AG09309 (cell line): ENCODE measurements at regions not wholly inside any gene's neighbourhood (a gene's known extent, or its start where the extent isn't known, plus 50 kb on each side); places are given as distances from the start of the nearest gene placed in this dataset.
A peak's percentile ranks its signal among the peaks of the same experiment; 100 is the strongest.

ENCODE experiments used
- DNase-seq: peaks from one replicate; pipeline ENCODE4 v3.0.0-alpha.2; 2010; ENCODE audit warnings: low read depth
- H3K4me3 ChIP-seq: 2 replicates; pipeline ENCODE4 v1.5.1; 2011; ENCODE audit warnings: mild to moderate bottlenecking, low read depth, low read length, moderate library complexity; ENCODE audit not compliant: control insufficient read depth
- TF ChIP-seq, protein P1 (sequence below): IDR thresholded peaks from 2 replicates; pipeline ENCODE4 v1.5.1; 2011; ENCODE audit warnings: mild to moderate bottlenecking, low read depth, low read length, inconsistent platforms; ENCODE audit not compliant: insufficient read depth, control insufficient read depth; ENCODE audit errors: missing control alignments

DNA sequence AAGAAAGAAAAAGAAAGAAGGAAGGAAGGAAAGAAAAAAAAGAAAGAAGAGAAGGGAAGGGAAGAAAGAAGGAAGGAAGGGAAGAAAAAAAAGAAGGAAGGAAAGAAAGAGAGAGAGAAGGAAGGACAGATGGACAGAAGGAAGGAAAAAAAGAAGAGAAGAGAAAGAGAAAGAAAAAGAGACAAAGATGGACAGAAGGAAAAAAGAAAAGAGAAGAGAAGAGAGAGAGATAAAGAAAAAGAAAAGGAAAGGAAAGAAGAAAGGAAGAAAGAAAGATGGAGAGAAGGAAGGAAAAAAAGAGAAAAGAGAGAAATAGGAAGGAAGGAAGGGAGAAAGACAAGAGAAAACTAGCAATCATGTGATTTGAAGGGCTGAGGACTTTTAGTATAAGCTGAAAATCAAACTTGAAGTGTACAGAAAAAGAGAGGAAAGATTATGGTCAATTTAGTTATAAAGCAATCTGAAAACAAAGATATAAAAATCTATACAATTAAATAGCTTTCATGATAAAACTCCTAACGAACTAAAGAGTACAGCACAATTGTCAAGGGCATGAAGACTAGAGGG is 115.3 kb downstream of the LTN1 start:
- TF ChIP-seq, protein P1, sequence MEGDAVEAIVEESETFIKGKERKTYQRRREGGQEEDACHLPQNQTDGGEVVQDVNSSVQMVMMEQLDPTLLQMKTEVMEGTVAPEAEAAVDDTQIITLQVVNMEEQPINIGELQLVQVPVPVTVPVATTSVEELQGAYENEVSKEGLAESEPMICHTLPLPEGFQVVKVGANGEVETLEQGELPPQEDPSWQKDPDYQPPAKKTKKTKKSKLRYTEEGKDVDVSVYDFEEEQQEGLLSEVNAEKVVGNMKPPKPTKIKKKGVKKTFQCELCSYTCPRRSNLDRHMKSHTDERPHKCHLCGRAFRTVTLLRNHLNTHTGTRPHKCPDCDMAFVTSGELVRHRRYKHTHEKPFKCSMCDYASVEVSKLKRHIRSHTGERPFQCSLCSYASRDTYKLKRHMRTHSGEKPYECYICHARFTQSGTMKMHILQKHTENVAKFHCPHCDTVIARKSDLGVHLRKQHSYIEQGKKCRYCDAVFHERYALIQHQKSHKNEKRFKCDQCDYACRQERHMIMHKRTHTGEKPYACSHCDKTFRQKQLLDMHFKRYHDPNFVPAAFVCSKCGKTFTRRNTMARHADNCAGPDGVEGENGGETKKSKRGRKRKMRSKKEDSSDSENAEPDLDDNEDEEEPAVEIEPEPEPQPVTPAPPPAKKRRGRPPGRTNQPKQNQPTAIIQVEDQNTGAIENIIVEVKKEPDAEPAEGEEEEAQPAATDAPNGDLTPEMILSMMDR: no peak
- no peak for DNase-seq
- H3K4me3 ChIP-seq: no peak overlapping the region

DNA sequence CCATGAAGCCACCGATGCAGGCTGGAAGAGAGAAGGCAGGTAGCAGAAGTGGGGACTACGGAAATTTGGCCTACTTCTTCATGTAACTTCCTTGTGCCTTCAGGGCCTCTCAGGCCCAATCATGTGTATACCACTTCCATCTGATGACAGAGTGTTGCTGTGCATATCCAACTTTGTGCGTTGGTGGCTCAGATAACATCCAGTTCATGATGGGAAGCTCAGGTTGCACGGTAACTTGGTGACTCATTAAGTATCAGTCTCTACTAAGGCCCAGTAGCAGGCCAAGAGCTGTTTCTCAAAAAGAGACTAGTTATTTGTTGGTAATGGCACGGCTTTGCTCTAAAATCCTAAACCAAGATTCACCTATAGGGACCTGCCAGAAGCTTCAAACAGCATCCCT is 117.6 kb downstream of the LTN1 start:
- TF ChIP-seq, protein P1: no peak
- no peak for DNase-seq
- no peak overlapping the region for H3K4me3 ChIP-seq

DNA sequence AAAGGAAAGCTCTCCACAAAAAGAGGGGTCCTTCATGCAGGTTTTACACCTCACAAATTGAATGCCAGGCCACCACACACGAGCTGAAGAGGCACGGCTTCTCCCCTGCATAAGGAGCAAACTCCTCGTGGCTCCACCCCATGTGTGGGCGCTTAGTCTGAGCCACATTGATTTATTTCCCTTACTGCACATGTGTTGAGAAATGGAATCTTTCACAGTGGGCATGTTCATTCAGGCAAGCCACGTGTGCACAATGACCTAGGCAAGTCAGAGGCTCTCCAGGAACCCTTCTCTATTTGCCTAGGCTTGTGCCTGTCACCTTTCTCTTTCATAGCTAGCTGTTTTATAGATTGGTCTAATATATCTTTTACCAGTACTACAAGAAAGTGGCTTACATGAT is 120.5 kb downstream of the LTN1 start:
- TF ChIP-seq, protein P1: no peak
- DNase-seq: no peak
- H3K4me3 ChIP-seq: no peak overlapping the region

DNA sequence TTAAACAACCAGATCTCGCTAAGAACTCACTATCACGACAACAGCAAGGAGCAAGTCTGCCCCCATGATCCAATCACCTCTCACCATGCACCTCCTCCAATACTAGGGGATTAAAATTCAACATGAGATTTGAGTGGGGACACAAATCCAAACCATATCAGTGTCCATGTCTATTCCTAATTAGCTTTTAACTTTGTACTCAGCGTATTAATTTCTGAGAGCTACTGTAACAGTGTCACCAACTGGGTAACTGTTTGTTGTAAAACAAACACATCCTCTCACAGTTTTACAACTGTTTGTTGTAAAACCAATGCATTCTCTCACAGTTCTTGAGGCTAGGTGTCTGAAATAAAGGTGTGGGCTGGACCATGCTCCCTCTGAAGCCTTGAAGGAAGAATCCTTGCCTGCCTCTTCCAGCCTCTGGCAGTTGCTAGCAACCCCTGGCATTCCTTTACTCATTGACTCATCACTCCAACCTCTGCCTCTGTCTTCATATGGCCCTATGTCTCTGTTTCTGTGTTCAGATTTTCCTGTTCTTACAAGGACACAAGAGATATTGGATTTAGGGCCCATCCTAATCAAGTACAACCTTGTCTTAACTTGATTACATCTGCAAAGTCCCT is 121.2 kb downstream of the LTN1 start:
- no peak overlapping the region for H3K4me3 ChIP-seq
- TF ChIP-seq, protein P1: no peak

DNA sequence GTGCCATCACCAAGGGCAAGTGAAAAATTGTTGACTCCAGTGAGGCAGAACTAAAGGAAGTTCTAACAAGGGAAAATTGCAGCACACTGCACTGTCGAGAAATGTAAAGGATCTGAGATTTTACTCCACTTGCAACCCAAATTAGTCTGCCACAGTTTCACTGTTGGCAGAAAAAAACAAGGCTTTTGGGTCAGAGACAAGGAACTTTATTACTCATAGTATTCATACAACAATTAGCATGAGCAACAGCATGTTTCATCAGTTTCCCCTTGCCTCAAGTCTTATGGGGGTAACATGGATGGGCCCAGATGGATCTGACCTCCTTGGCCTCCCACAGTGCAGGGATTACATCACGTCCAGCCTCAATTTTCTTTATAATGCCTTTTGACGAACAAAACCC is 125.3 kb downstream of the LTN1 start:
- H3K4me3 ChIP-seq: no peak overlapping the region
- TF ChIP-seq, protein P1: no peak
- peak; percentile 13 for DNase-seq

More for the DNA sequence above, 121.2 kb downstream of the LTN1 start:
- DNase-seq: no peak

DNA sequence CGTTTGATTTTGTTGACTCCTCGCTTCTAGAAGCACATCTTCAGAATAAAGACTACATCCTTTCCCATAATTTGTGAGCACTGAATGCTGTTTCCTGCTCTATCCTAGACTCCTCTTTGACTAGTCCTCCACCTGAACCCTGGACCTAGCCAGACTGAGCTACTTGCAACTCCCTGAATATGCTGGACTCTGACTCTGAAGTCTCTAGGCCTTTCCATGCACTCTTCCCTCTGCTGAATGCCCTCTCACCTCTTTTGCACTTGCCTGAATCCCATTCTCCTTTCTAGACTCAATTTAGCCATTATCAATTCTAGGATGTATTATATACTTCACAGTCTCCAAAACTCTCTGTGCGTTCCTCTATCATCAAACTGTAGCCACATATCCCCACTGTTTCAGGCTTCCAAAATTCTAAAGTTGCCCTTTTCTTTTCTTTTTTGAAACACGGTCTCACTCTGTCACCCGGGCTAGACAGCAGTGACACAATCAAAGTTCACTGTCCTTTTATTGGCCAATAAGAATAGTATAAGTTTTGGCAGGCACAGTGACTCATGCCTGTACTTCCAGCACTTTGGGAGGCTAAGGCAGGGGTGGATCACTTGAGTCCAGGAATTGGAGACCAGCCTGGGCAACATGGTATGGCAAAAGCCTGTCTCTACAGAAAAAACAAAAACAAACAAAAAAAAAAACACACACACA is 127.0 kb downstream of the LTN1 start:
- DNase-seq: no peak

More for the DNA sequence above, 127.0 kb downstream of the LTN1 start:
- TF ChIP-seq, protein P1: no peak
- H3K4me3 ChIP-seq: no peak overlapping the region
